ENCODE measurements at regions not wholly inside any gene's neighbourhood (a gene's known extent, or its start where the extent isn't known, plus 50 kb on each side); places are given as distances from the start of the nearest gene placed in this dataset.
"Not testable (repeated sequence)": the region's sequence is repeated elsewhere in the genome, so short reads cannot be mapped to it uniquely, and the experiment has no call there.

DNA sequence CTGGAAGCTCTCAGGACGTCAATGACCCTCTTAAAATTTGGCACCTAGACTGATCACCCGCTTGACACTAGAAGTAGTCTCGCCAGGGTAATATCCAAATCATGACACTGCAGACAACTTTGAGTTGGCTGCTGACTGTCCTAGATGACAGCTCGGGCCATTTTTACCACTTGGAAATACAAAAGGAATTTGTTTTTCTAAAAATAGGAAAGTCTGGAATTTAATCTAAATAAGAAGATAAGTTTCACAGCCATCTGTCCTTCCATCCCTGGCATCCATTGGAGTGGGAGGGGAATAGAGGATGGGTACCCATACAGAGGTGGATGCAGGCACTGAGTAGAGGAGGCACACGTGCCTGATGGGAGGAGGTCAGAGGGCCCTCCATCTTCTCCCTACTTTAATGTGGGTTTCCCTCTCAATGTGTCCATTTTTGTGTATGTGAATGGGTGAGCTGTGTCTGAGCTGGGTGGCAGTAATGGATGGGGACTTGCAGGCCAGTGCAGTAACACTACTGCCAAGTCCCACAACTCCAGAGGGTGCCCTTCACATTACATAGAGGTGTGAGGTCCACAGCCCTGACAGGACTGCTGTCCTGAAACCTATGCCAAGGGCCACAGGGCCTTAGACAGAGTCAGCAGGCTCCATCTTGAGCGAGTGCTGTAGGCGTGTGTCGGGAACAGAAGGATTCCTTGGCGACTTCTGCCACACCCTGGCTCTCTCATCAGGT lies 104.8 kb upstream of the IPO9 start:
- H3K27ac Mint-ChIP-seq (ENCODE audit: low read depth) = no peak overlapping the region
- no peak overlapping the region for H3K4me3 Mint-ChIP-seq
- no peaks in the 10 kb centered on the region for H3K4me1 Mint-ChIP-seq
- no peak for DNase-seq (ENCODE audit: low spot score in 2 of 2)
- ATAC-seq (replicated peaks; ENCODE audit: extremely low read depth, poor library complexity, severe bottlenecking) = no peak
- H3K9me3 Mint-ChIP-seq = no peaks in the 10 kb centered on the region
- peaks cover 53% of the 10 kb centered on the region for H3K27me3 Mint-ChIP-seq
- H3K36me3 Mint-ChIP-seq (ENCODE audit: insufficient read depth) = no peaks in the 10 kb centered on the region

DNA sequence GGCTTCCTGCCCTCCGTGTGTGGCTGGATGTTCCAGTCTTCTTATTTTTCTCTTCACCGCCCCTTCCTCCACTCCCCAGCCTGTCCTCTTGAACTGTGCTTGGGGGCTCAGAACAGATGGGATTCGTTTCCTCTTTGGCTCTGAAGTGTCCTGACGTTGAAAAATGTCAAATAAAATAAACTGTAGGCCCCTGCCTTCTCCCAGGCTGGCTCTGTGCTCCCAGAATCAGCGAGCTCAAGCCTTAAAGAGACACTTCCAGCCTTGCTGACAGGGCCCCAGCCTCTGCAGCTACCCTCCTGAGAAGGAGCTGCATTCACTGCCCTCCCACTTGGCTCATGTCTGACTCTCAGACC lies 104.2 kb upstream of the IPO9 start:
- Mint-ChIP-seq H3K27me3 (peaks cover 55% of the 10 kb centered on the region), H3K4me1 (no peaks in the 10 kb centered on the region), H3K4me3 (no peak overlapping the region), H3K27ac (ENCODE audit: low read depth) (no peak overlapping the region), H3K9me3 (no peaks in the 10 kb centered on the region), H3K36me3 (ENCODE audit: insufficient read depth) (no peaks in the 10 kb centered on the region)
- DNase-seq (ENCODE audit: low spot score in 2 of 2) (no peak), ATAC-seq (replicated peaks; ENCODE audit: extremely low read depth, poor library complexity, severe bottlenecking) (no peak)

DNA sequence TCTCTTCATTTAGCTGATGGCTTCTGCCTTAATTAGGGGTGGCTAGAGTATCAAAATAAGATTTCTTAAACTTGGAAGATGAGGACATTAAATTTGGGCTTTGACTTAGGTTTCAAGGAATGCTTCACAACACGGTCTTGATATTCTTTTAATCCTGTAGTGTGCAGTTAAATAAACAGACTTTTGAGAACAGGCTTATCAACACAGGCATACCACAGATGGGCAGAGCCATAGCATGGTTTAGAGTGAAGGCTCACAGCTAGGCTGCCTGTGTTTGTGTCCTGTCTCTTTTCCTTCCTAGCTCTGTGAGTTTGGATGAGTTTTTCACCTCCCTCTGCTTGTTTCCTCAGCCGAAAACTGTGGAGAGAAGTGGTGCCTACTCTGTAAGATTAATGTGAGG lies 102.3 kb upstream of the IPO9 start:
- DNase-seq (ENCODE audit: low spot score in 2 of 2) (no peak), ATAC-seq (replicated peaks; ENCODE audit: extremely low read depth, poor library complexity, severe bottlenecking) (no peak)
- H3K4me3 Mint-ChIP-seq = no peak overlapping the region
- H3K9me3 Mint-ChIP-seq = no peaks in the 10 kb centered on the region
- no peaks in the 10 kb centered on the region for H3K4me1 Mint-ChIP-seq
- no peaks in the 10 kb centered on the region for H3K36me3 Mint-ChIP-seq (ENCODE audit: insufficient read depth)
- no peak overlapping the region for H3K27ac Mint-ChIP-seq (ENCODE audit: low read depth)
- peaks cover 59% of the 10 kb centered on the region for H3K27me3 Mint-ChIP-seq

DNA sequence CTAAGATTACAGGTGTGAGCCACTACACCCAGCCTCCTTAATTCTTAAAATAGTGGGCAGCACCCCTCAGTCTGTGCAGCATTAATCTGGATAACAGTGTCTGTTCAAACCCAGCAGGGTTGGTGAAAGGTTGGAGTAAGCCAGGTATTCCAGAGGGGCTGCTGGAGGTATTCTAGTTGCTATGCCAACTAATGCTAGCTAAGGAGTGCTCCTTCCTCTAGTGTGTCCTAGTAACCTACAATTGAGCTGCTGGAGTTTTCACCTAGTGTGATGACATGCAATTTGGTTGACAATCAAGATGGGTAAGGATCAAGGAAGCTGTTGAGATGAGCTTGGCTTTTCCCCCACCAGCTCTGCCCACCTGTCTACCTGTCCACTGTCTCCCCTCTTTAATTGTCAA lies 100.2 kb upstream of the IPO9 start:
- H3K4me1 Mint-ChIP-seq = no peaks in the 10 kb centered on the region
- H3K9me3 Mint-ChIP-seq = no peaks in the 10 kb centered on the region
- H3K4me3 Mint-ChIP-seq = no peak overlapping the region
- H3K27ac Mint-ChIP-seq (ENCODE audit: low read depth) = no peak overlapping the region
- H3K27me3 Mint-ChIP-seq = peaks cover 66% of the 10 kb centered on the region
- H3K36me3 Mint-ChIP-seq (ENCODE audit: insufficient read depth) = no peaks in the 10 kb centered on the region
- ATAC-seq (replicated peaks; ENCODE audit: extremely low read depth, poor library complexity, severe bottlenecking) (no peak), DNase-seq (ENCODE audit: low spot score in 2 of 2) (no peak)

DNA sequence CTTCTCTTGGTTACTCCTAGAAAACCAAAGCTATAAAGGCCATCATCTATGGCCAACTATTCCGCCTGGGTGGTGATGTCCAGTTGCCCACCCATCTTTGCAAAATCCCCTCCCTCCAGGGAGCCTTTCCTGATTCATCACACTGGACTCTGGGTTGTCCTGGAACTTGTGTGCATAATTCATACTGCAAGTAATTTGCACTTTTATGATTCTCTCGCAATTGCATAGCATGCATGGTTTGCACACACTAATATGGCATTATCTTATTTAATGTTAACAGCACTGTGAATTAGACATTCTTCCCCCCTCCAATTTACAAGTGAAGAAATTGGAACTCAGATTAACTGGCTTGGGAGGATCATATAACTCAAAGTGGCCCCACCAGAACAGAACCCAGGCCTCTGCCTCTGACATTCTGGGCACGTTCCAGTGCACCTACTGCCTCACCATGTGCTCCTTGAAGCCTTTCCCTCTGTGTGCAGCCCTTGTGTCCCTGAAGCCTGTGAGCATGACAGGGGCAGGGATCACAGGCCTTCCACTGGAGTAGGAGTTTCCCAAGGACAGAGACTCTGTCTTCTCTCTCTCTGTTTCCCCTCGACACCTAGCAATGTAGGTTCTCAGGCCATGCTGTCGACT lies 98.9 kb upstream of the IPO9 start:
- no peaks in the 10 kb centered on the region for H3K4me1 Mint-ChIP-seq
- ATAC-seq (replicated peaks; ENCODE audit: extremely low read depth, poor library complexity, severe bottlenecking) (no peak), DNase-seq (ENCODE audit: low spot score in 2 of 2) (no peak)
- peaks cover 70% of the 10 kb centered on the region for H3K27me3 Mint-ChIP-seq
- no peaks in the 10 kb centered on the region for H3K9me3 Mint-ChIP-seq
- no peak overlapping the region for H3K4me3 Mint-ChIP-seq
- no peak overlapping the region for H3K27ac Mint-ChIP-seq (ENCODE audit: low read depth)
- no peaks in the 10 kb centered on the region for H3K36me3 Mint-ChIP-seq (ENCODE audit: insufficient read depth)

DNA sequence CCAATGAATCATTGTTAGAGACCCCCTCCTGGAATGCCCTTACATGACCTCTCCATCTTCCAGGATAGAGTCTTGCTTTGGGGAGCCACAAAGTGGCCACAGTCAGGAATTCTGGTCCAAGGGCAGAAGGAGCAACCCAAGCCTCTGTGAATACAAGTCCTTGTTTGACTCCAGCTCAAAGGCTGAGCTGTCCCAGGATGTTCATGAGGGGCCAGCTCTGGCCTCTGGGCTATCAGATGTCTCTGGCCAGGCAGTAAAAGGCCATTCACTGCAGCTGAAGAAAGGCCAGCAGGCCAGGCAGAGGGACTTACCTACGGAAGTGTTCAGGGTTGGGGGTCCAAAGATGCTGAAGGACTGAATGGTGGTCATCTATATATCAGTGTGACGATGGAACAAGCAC lies 98.3 kb upstream of the IPO9 start:
- ATAC-seq (replicated peaks; ENCODE audit: extremely low read depth, poor library complexity, severe bottlenecking) = no peak
- H3K4me3 Mint-ChIP-seq = no peak overlapping the region
- no peaks in the 10 kb centered on the region for H3K36me3 Mint-ChIP-seq (ENCODE audit: insufficient read depth)
- H3K27me3 Mint-ChIP-seq = peaks cover 71% of the 10 kb centered on the region
- no peak for DNase-seq (ENCODE audit: low spot score in 2 of 2)
- no peak overlapping the region for H3K27ac Mint-ChIP-seq (ENCODE audit: low read depth)
- no peaks in the 10 kb centered on the region for H3K4me1 Mint-ChIP-seq
- no peaks in the 10 kb centered on the region for H3K9me3 Mint-ChIP-seq

DNA sequence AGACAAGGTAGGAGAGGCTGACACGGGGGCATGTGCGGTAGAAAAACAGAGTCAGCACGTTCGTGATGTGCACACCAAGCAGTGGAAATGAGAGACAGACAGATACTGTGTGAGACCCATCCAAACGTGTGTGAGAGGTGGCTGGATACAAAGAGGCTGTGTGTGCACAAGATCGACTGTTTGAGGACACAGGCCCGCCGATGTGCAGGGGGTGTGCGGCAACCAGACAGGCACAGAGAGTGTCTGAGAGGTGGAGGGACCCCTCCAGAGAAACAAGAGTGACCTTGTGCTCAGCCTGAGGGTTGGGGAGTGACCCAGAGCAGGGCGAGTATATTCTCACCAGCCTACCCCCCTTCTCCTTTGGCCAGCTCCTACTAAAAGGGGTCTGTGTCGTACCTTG lies 97.8 kb upstream of the IPO9 start:
- DNase-seq (ENCODE audit: low spot score in 2 of 2) = no peak
- ATAC-seq (replicated peaks; ENCODE audit: extremely low read depth, poor library complexity, severe bottlenecking) = no peak

DNA sequence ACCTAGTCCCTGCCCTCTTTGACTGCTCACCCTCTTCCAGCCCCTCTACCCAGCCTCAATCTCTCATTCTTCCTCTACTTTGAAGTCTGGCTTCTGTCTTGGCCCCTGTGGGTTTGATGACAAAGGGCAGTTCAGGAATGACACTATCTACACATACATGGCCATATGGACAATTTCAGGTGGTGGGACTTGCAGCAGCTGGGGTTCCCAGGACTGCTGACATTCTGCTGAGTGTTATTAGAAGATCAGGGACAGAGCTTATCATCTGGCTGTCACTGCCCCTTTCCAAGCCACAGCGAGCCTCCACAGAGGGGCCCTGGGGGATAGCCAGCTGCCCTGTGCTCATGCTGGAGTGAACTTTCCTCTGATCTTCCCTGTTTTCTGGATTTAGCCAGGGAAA lies 97.4 kb upstream of the IPO9 start:
- H3K9me3 Mint-ChIP-seq = no peaks in the 10 kb centered on the region
- ATAC-seq (replicated peaks; ENCODE audit: extremely low read depth, poor library complexity, severe bottlenecking) (no peak), DNase-seq (ENCODE audit: low spot score in 2 of 2) (no peak)
- peaks cover 74% of the 10 kb centered on the region for H3K27me3 Mint-ChIP-seq
- no peak overlapping the region for H3K4me3 Mint-ChIP-seq
- no peak overlapping the region for H3K27ac Mint-ChIP-seq (ENCODE audit: low read depth)
- H3K36me3 Mint-ChIP-seq (ENCODE audit: insufficient read depth) = no peaks in the 10 kb centered on the region
- H3K4me1 Mint-ChIP-seq = no peaks in the 10 kb centered on the region

More for the DNA sequence above, 97.8 kb upstream of the IPO9 start:
- H3K4me1 Mint-ChIP-seq = no peaks in the 10 kb centered on the region
- H3K27ac Mint-ChIP-seq (ENCODE audit: low read depth) = no peak overlapping the region
- no peaks in the 10 kb centered on the region for H3K36me3 Mint-ChIP-seq (ENCODE audit: insufficient read depth)
- H3K9me3 Mint-ChIP-seq = no peaks in the 10 kb centered on the region
- H3K27me3 Mint-ChIP-seq = peaks cover 75% of the 10 kb centered on the region
- no peak overlapping the region for H3K4me3 Mint-ChIP-seq

DNA sequence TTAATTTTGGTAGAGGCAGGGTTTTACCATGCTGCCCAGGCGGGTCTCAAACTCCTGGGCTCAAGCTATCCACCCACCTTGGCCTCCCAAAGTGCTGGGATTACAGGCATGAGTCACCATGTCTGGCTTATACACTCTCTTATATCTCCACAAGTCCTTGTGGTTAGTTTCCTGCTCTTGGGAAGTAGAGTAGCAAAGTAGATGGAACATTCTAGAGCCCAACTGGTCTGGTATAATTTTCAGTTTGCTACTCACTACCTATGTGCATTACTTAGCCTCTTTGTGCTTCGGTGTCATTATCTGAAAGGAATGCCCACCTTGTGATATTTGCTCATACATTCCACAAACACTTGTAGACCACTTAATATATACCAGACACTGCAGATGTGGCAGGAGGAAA lies 96.6 kb upstream of the IPO9 start:
- H3K9me3 Mint-ChIP-seq = no peaks in the 10 kb centered on the region
- no peak for ATAC-seq (replicated peaks; ENCODE audit: extremely low read depth, poor library complexity, severe bottlenecking)
- H3K36me3 Mint-ChIP-seq (ENCODE audit: insufficient read depth) = no peaks in the 10 kb centered on the region

DNA sequence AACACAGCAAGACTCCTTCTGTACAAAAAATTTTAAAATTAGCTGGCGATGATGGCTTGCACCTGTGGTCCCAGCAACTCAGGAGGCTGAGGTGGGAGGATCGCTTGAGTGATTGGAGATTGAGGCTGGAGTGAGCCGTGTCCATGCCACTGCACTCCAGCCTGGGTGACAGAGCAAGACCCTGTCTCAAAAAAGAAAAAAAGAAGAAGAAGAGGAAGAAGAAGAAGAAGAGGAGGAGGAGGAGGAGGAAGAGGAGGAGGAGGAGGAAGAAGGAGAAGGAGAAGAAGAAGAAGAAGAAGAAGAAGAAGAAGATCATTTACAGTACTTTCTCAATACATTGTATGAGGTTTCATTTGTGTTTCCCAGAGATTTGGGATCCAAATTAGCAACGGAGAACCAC lies 94.7 kb upstream of the IPO9 start:
- H3K4me1 Mint-ChIP-seq; ATAC-seq (replicated peaks; ENCODE audit: extremely low read depth, poor library complexity, severe bottlenecking); H3K9me3 Mint-ChIP-seq; DNase-seq (ENCODE audit: low spot score in 2 of 2); H3K27ac Mint-ChIP-seq (ENCODE audit: low read depth); H3K36me3 Mint-ChIP-seq (ENCODE audit: insufficient read depth); H3K4me3 Mint-ChIP-seq: not testable (repeated sequence)
- H3K27me3 Mint-ChIP-seq = peaks cover 74% of the 10 kb centered on the region

More for the DNA sequence above, 96.6 kb upstream of the IPO9 start:
- Mint-ChIP-seq H3K27ac (ENCODE audit: low read depth) (no peak overlapping the region), H3K4me3 (no peak overlapping the region), H3K27me3 (peaks cover 74% of the 10 kb centered on the region), H3K4me1 (no peaks in the 10 kb centered on the region)
- no peak for DNase-seq (ENCODE audit: low spot score in 2 of 2)

DNA sequence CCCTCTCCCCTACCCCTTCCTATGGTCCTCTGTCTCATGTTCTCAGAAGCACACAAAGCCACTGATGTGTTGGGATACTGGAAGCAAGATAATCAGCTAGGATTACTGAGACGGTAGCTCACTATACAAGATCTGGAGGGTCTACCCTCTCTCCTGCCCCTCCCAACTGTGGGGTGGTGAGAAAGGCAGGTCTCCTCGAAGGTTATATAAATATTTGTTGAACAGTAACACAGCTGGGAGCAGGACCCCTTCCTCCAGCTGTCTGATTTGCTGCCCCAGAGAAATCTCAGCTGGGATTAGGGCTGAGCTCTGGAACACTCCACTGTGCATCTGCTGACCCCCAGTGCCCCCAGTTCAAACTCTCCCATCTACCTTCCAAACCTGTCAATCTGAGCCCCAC lies 94.2 kb upstream of the IPO9 start:
- H3K27me3 Mint-ChIP-seq = peaks cover 78% of the 10 kb centered on the region
- H3K4me1 Mint-ChIP-seq = peaks cover 9% of the 10 kb centered on the region
- ATAC-seq (replicated peaks; ENCODE audit: extremely low read depth, poor library complexity, severe bottlenecking) (no peak), DNase-seq (ENCODE audit: low spot score in 2 of 2) (no peak)
- peaks cover 1% of the 10 kb centered on the region for H3K36me3 Mint-ChIP-seq (ENCODE audit: insufficient read depth)
- H3K27ac Mint-ChIP-seq (ENCODE audit: low read depth) = no peak overlapping the region
- no peaks in the 10 kb centered on the region for H3K9me3 Mint-ChIP-seq
- no peak overlapping the region for H3K4me3 Mint-ChIP-seq

DNA sequence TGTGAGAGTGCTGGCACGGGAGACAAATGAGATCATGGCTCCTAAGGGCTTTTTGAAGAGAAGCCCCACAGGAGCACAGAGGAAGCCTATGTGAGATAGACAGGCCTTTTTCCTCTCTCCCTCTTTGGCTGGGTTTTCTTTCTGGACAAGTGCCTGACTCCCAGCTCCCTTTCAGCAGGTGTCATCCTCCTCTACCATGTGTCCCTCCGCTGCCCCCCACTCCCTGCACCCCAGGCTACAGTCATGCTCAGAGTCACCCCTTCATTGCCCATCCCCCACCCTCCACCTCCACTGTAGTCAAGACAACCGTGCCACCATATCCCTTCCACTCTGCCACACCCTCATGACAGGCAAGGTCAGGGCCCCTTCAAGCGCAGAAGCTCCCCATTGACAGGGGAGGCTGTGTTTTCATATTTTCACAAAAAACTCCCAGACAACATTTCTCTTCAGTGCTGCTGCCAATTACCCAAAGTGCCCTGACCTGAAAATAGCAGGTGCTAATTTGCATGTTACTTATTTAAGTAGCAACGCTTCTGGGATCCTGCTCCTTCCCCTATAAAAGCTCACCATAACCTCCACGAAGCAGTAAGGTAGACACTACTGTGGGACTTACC lies 92.1 kb upstream of the IPO9 start:
- ATAC-seq (replicated peaks; ENCODE audit: extremely low read depth, poor library complexity, severe bottlenecking) (no peak), DNase-seq (ENCODE audit: low spot score in 2 of 2) (no peak)
- Mint-ChIP-seq H3K27ac (ENCODE audit: low read depth) (no peak overlapping the region), H3K27me3 (peaks cover 83% of the 10 kb centered on the region), H3K36me3 (ENCODE audit: insufficient read depth) (peaks cover 1% of the 10 kb centered on the region), H3K4me3 (no peak overlapping the region), H3K9me3 (no peaks in the 10 kb centered on the region), H3K4me1 (peaks cover 16% of the 10 kb centered on the region)

DNA sequence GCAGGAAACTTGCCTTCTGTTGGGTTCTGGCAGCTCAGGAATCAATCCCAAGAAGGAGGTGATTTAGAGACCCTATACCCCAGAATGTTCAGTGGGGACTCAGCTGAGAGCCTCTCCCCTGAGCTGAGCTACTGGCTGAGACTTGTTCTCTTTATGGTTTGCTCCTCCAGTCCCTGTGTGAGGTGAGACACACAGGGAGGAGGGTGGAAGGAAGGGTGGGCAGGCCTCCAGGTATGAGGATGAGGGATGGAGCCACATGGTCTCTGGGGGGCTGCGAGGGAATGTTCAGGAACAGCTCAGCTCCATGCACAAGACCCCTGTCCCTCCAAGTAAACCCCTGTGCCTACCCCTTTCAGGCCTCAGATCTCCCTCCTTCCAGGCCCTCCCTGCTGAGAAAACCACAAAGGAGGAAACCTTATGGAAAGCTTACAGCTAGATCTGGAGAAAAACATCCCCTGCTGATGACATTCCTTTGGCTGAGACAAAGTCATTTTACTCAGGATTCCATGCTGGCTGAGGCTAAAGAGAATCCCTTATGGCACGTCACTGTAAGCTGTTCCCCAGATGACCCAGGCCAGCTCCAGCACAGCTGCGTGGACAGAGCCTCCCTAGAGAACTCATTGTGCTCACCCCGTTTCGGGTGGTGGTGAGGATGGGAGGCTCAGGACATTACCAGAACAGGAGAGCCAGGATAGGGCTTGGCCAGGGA lies 91.5 kb upstream of the IPO9 start:
- no peak for ATAC-seq (replicated peaks; ENCODE audit: extremely low read depth, poor library complexity, severe bottlenecking)
- DNase-seq (ENCODE audit: low spot score in 2 of 2) = no peak
- peaks cover 1% of the 10 kb centered on the region for H3K36me3 Mint-ChIP-seq (ENCODE audit: insufficient read depth)
- no peak overlapping the region for H3K27ac Mint-ChIP-seq (ENCODE audit: low read depth)
- H3K4me1 Mint-ChIP-seq = peaks cover 16% of the 10 kb centered on the region
- no peaks in the 10 kb centered on the region for H3K9me3 Mint-ChIP-seq
- H3K4me3 Mint-ChIP-seq = no peak overlapping the region
- H3K27me3 Mint-ChIP-seq = peaks cover 90% of the 10 kb centered on the region

Measured in central memory CD8-positive, alpha-beta T cell (primary cell).